GM21723 (cell line): ENCODE measurements at regions not wholly inside any gene's neighbourhood (a gene's known extent, or its start where the extent isn't known, plus 50 kb on each side); places are given as distances from the start of the nearest gene placed in this dataset.

Source experiments
- ATAC-seq: cut with Tn5 transposase; IDR thresholded peaks from one replicate; pipeline ENCODE4 v1.9.1; 2021; ENCODE audit warnings: mild to moderate bottlenecking, moderate library complexity; ENCODE audit not compliant: unreplicated experiment

GRCh38 chr13:78719367-78719766 is 60.4 kb upstream of the OBI1 start:
- no peak for ATAC-seq

GRCh38 chr13:78714717-78715116 is 55.8 kb upstream of the OBI1 start:
- no peak for ATAC-seq

- no peak for ATAC-seq
Observed at GRCh38 chr13:78712831-78713230, 53.9 kb upstream of the OBI1 start.

GRCh38 chr13:78709028-78709427 is 50.1 kb upstream of the OBI1 start:
- no peak for ATAC-seq
